HepG2 (cell line): ENCODE measurements at regions not wholly inside any gene's neighbourhood (a gene's known extent, or its start where the extent isn't known, plus 50 kb on each side); places are given as distances from the start of the nearest gene placed in this dataset.

Experiments
- ATAC-seq: fragments of 200-7000 bp; cut with Tn5 transposase; 3 replicates; pipeline ENCODE4 v1.9.1; 2020; ENCODE audit warnings: mild to moderate bottlenecking, moderate library complexity
- BruUV-seq: library from RNA; stranded (reverse); fragments of 400-500 nt; replicated peaks from 2 replicates; lab custom pipeline; 2021; lab: Mats Ljungman, UMichigan
- CTCF ChIA-PET: fragments of 300-600 bp; formaldehyde crosslinking; extraction: SDS; loops from one replicate; lab custom pipeline; 2021; ENCODE audit warnings: low total read pairs, inconsistent platforms, low intra/inter-chr PET ratio; lab: Yijun Ruan, JAX
- POLR2A ChIA-PET: fragments of 350-600 bp; sonication (Branson Sonifier 250); formaldehyde crosslinking; loops from one replicate; lab custom pipeline; 2020; ENCODE audit warnings: antibody characterized with exemption, inconsistent platforms; lab: Yijun Ruan, JAX
- DNase-seq: peaks from one replicate; pipeline ENCODE4 v3.0.0-alpha.2; 2015; ENCODE audit warnings: low spot score
- FAIRE-seq: peaks from 3 replicates; lab custom pipeline; 2011; peaks lifted over from hg19 to GRCh38; lab: Jason Lieb, UNC
- H2AFZ ChIP-seq: one replicate; pipeline ENCODE4 v1.6.1; 2011; ENCODE audit warnings: low read length, inconsistent platforms
- H3K27ac ChIP-seq: fragments of 300-600 bp; 3 replicates; pipeline ENCODE4 v1.8.0; 2011; ENCODE audit warnings: mixed run types, mild to moderate bottlenecking, mixed read lengths, low read length, inconsistent platforms; ENCODE audit not compliant: insufficient read depth; ENCODE audit errors: extremely low read length
- H3K27me3 ChIP-seq, 2 experiments: fragments of 200-600 bp in 1 of 2; 2 replicates in 1 of 2; 3 replicates in 1 of 2; pipeline versions ENCODE4 v1.6.0 to v1.8.0; 2011; ENCODE audit warnings: low read length in 2 of 2, mild to moderate bottlenecking in 2 of 2, moderate library complexity in 2 of 2, inconsistent platforms in 1 of 2; ENCODE audit not compliant: insufficient read depth in 2 of 2, control insufficient read depth in 1 of 2
- H3K36me3 ChIP-seq, 2 experiments: fragments of 200-600 bp in 1 of 2; replicated peaks in 1 of 2; 2 replicates in 1 of 2; 3 replicates in 1 of 2; pipeline versions ENCODE4 v1.5.1 to v1.8.0; 2011; ENCODE audit warnings: low read length in 2 of 2, inconsistent platforms in 1 of 2; ENCODE audit not compliant: insufficient read depth in 2 of 2, control insufficient read depth in 1 of 2
- H3K4me1 ChIP-seq: 2 replicates; pipeline ENCODE4 v1.5.1; 2012; ENCODE audit warnings: low read length, inconsistent platforms; ENCODE audit not compliant: insufficient read depth
- H3K4me2 ChIP-seq: 2 replicates; pipeline ENCODE4 v1.6.0; 2011; ENCODE audit warnings: low read depth, low read length, inconsistent platforms
- H3K4me3 ChIP-seq, 3 experiments: fragments of 200-600 bp in 1 of 3; sonication (generic), shearing (Covaris generic) in 1 of 3; replicated peaks in 1 of 3; 2 replicates each; pipeline ENCODE4 v1.5.1; 2011 to 2016; ENCODE audit warnings: low read length in 3 of 3, inconsistent platforms in 2 of 3, low read depth in 2 of 3, mild to moderate bottlenecking in 2 of 3, control low read depth in 1 of 3, mixed read lengths in 1 of 3; ENCODE audit not compliant: insufficient read depth in 1 of 3
- H3K79me2 ChIP-seq: one replicate; pipeline ENCODE4 v1.6.1; 2011; ENCODE audit warnings: low read length, inconsistent platforms; ENCODE audit not compliant: insufficient read depth
- H3K9ac ChIP-seq: 2 replicates; pipeline ENCODE4 v1.6.0; 2011; ENCODE audit warnings: mild to moderate bottlenecking, low read depth, low read length, inconsistent platforms; ENCODE audit not compliant: insufficient read depth
- H3K9me3 ChIP-seq: 2 replicates; pipeline ENCODE4 v1.5.1; 2012; ENCODE audit warnings: mild to moderate bottlenecking, low read length
- H4K20me1 ChIP-seq: 2 replicates; pipeline ENCODE4 v1.6.0; 2011; ENCODE audit warnings: inconsistent platforms, mild to moderate bottlenecking, low read length, moderate library complexity; ENCODE audit not compliant: insufficient read depth
- CERS6 ChIP-seq: sonication (generic); formaldehyde crosslinking; IDR thresholded peaks from 2 replicates; pipeline ENCODE4 v1.5.0; 2020; ENCODE audit warnings: missing genetic modification reagents
- HNRNPLL ChIP-seq: fragments of 200-400 bp; formaldehyde crosslinking; IDR thresholded peaks from 2 replicates; pipeline ENCODE4 v1.6.1; 2017; ENCODE audit warnings: mild to moderate bottlenecking, low read depth, low read length; ENCODE audit not compliant: poor library complexity, severe bottlenecking
- PAWR ChIP-seq: sonication (generic); formaldehyde crosslinking; IDR thresholded peaks from 2 replicates; pipeline ENCODE4 v1.4.0; 2020; ENCODE audit warnings: missing genetic modification reagents, mild to moderate bottlenecking, borderline replicate concordance
- TBX3 ChIP-seq: fragments of 450-650 bp; IDR thresholded peaks from 2 replicates; pipeline ENCODE4 v1.6.1; 2017; ENCODE audit warnings: antibody characterized with exemption, mild to moderate bottlenecking, inconsistent platforms, borderline replicate concordance
- ZBTB7A ChIP-seq: sonication (generic); formaldehyde crosslinking; IDR thresholded peaks from 2 replicates; pipeline ENCODE4 v1.8.0; 2022; ENCODE audit warnings: mild to moderate bottlenecking, missing genetic modification reagents
- ZNF318 ChIP-seq: sonication (generic); formaldehyde crosslinking; IDR thresholded peaks from 2 replicates; pipeline ENCODE4 v1.4.0; 2020; ENCODE audit warnings: mild to moderate bottlenecking, missing genetic modification reagents
- ZNF382 ChIP-seq: sonication (generic); formaldehyde crosslinking; IDR thresholded peaks from 2 replicates; pipeline ENCODE4 v1.5.0; 2020; ENCODE audit warnings: missing genetic modification reagents, mild to moderate bottlenecking, borderline replicate concordance
- ZNF558 ChIP-seq: sonication (generic); formaldehyde crosslinking; IDR thresholded peaks from 2 replicates; pipeline ENCODE4 v1.9.0; 2022; ENCODE audit warnings: mild to moderate bottlenecking, missing genetic modification reagents, borderline replicate concordance
- ZNF580 ChIP-seq: IDR thresholded peaks from 2 replicates; pipeline ENCODE4 v1.6.1; 2016; ENCODE audit warnings: low read depth, borderline replicate concordance
- ZNF616 ChIP-seq: sonication (generic); formaldehyde crosslinking; IDR thresholded peaks from 2 replicates; pipeline ENCODE4 v1.5.0; 2020; ENCODE audit warnings: low read depth, mild to moderate bottlenecking, missing genetic modification reagents
- ZNF746 ChIP-seq: sonication (generic); formaldehyde crosslinking; IDR thresholded peaks from 2 replicates; pipeline ENCODE4 v1.8.0; 2022; ENCODE audit warnings: mild to moderate bottlenecking, missing genetic modification reagents
- WGBS: methylation state at CpG from one replicate; pipeline ENCODE4 v1.1.6; 2017; ENCODE audit warnings: low lambda C conversion rate; 5-methylcytosine and 5-hydroxymethylcytosine counted together
- in situ Hi-C: cut with HindIII; loops from 2 replicates; pipeline ENCODE4 v1.10.0; 2017; ENCODE audit warnings: low pct_unique_long_range_greater_than_20kb; ENCODE audit not compliant: extremely low pct_ligation_motif_present
- intact Hi-C: fragments of 100-400 bp; cut with micrococcal nuclease; formaldehyde crosslinking; loops from one replicate; pipeline ENCODE4 v1.10.0; 2022; ENCODE audit not compliant: unreplicated experiment

GRCh38 chr12:125198652-125199051 lies 133.4 kb downstream of the AACS start (continued):
- no peak for TF ChIP-seq ZNF318
- TF ChIP-seq CERS6 (CRISPR knock-in tag): no peak

- H3K27me3 ChIP-seq: peaks cover 0 to 2% of the 10 kb centered on the region in 2 experiments; a peak in 2 of 5 replicates
- TF ChIP-seq ZNF382 (CRISPR knock-in tag): no peak
- TF ChIP-seq ZNF616 (CRISPR knock-in tag): no peak
- no peak for TF ChIP-seq ZNF580 (CRISPR knock-in tag)
- no peak for TF ChIP-seq PAWR (CRISPR knock-in tag)
- no peak for TF ChIP-seq HNRNPLL
- no peak for TF ChIP-seq ZBTB7A (CRISPR knock-in tag)
- no peak for TF ChIP-seq ZNF746 (CRISPR knock-in tag)
- TF ChIP-seq TBX3: no peak
- TF ChIP-seq ZNF558 (CRISPR knock-in tag): no peak
These were observed 135.9 kb downstream of the AACS start for GRCh38 chr12:125201090-125201489.

More at GRCh38 chr12:125201090-125201489, 135.9 kb downstream of the AACS start:
- Histone ChIP-seq H2AFZ (no peak overlapping the region), H3K4me2 (no peak overlapping the region), H3K36me3 (no peaks in the 10 kb centered on the region), H3K79me2 (no peaks in the 10 kb centered on the region), H3K4me1 (no peaks in the 10 kb centered on the region), H3K4me3 (no peak overlapping the region), H3K9ac (no peak overlapping the region), H4K20me1 (no peaks in the 10 kb centered on the region), H3K27ac (no peak overlapping the region), H3K9me3 (no peaks in the 10 kb centered on the region)
- BruUV-seq: no TSS peak
- WGBS: 12% methylated on average over 3 of the region's 3 CpGs
- in situ Hi-C loops: no loop called here
- POLR2A ChIA-PET: no interaction called here
- CTCF ChIA-PET: no interaction called here
- ATAC-seq (no peak), DNase-seq (no peak), FAIRE-seq (no peak)
- intact Hi-C loops: no loop called here
